Smooth muscle cell (in vitro differentiated cells): ENCODE measurements at regions not wholly inside any gene's neighbourhood (a gene's known extent, or its start where the extent isn't known, plus 50 kb on each side); places are given as distances from the start of the nearest gene placed in this dataset.

Experiments used
- DNase-seq: peaks from one replicate; lab custom pipeline; 2025; ENCODE audit not compliant: unreplicated experiment; lab: John Stamatoyannopoulos, UW
- H2AFZ ChIP-seq: fragments of 200-600 bp; sonication (generic); 2 replicates; pipeline ENCODE4 v1.6.0; 2016; ENCODE audit warnings: antibody characterized with exemption, low read depth, mild to moderate bottlenecking
- H3F3A ChIP-seq: fragments of 200-600 bp; sonication (generic); 2 replicates; pipeline ENCODE4 v1.6.0; 2017; ENCODE audit warnings: antibody characterized with exemption, low read depth
- H3K27ac ChIP-seq: fragments of 200-600 bp; sonication (generic); 2 replicates; pipeline ENCODE4 v1.5.1; 2016; ENCODE audit warnings: low read depth, mild to moderate bottlenecking
- H3K27me3 ChIP-seq: fragments of 200-600 bp; sonication (generic); 2 replicates; pipeline ENCODE4 v1.6.1; 2016; ENCODE audit warnings: low read depth, mild to moderate bottlenecking
- H3K36me3 ChIP-seq: fragments of 200-600 bp; sonication (generic); 2 replicates; pipeline ENCODE4 v1.5.1; 2016; ENCODE audit warnings: low read depth
- H3K4me1 ChIP-seq: fragments of 200-600 bp; sonication (generic); 2 replicates; pipeline ENCODE4 v1.5.1; 2016; ENCODE audit warnings: low read depth
- H3K4me2 ChIP-seq: fragments of 200-600 bp; sonication (generic); 2 replicates; pipeline ENCODE4 v1.6.0; 2016; ENCODE audit warnings: mild to moderate bottlenecking
- H3K4me3 ChIP-seq: fragments of 200-600 bp; sonication (generic); 2 replicates; pipeline ENCODE4 v1.5.1; 2016; ENCODE audit warnings: mild to moderate bottlenecking
- H3K79me2 ChIP-seq: fragments of 200-600 bp; sonication (generic); 2 replicates; pipeline ENCODE4 v1.6.0; 2016; ENCODE audit warnings: low read depth, mild to moderate bottlenecking
- H3K9ac ChIP-seq: fragments of 200-600 bp; sonication (generic); 2 replicates; pipeline ENCODE4 v1.6.0; 2016; ENCODE audit warnings: low read depth
- H3K9me3 ChIP-seq: fragments of 200-600 bp; sonication (generic); replicated peaks from 2 replicates; pipeline ENCODE4 v1.5.1; 2016; ENCODE audit warnings: low read depth
- H4K20me1 ChIP-seq: fragments of 200-600 bp; sonication (generic); 2 replicates; pipeline ENCODE4 v1.6.0; 2016; ENCODE audit warnings: low read depth
- WGBS: methylation state at CpG from one replicate; pipeline ENCODE4 v1.1.7; 2016; ENCODE audit warnings: low lambda C conversion rate; 5-methylcytosine and 5-hydroxymethylcytosine counted together
- TF ChIP-seq, protein P1 (sequence below): fragments of 200-600 bp; sonication (generic); IDR thresholded peaks from 2 replicates; pipeline ENCODE4 v1.5.1; 2017; ENCODE audit warnings: borderline replicate concordance, mild to moderate bottlenecking, antibody characterized with exemption; ENCODE audit not compliant: insufficient read depth, poor library complexity, severe bottlenecking

- Histone ChIP-seq H4K20me1 (no peaks in the 10 kb centered on the region), H3K4me2 (no peak overlapping the region), H3K79me2 (no peaks in the 10 kb centered on the region), H3F3A (no peaks in the 10 kb centered on the region), H3K9me3 (no peaks in the 10 kb centered on the region), H3K4me1 (no peaks in the 10 kb centered on the region), H3K36me3 (no peaks in the 10 kb centered on the region), H3K27me3 (peaks cover 9% of the 10 kb centered on the region), H3K27ac (no peak overlapping the region), H2AFZ (no peak overlapping the region), H3K9ac (no peak overlapping the region), H3K4me3 (no peak overlapping the region)
- DNase-seq = no peak
- TF ChIP-seq, protein P1, sequence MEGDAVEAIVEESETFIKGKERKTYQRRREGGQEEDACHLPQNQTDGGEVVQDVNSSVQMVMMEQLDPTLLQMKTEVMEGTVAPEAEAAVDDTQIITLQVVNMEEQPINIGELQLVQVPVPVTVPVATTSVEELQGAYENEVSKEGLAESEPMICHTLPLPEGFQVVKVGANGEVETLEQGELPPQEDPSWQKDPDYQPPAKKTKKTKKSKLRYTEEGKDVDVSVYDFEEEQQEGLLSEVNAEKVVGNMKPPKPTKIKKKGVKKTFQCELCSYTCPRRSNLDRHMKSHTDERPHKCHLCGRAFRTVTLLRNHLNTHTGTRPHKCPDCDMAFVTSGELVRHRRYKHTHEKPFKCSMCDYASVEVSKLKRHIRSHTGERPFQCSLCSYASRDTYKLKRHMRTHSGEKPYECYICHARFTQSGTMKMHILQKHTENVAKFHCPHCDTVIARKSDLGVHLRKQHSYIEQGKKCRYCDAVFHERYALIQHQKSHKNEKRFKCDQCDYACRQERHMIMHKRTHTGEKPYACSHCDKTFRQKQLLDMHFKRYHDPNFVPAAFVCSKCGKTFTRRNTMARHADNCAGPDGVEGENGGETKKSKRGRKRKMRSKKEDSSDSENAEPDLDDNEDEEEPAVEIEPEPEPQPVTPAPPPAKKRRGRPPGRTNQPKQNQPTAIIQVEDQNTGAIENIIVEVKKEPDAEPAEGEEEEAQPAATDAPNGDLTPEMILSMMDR = no peak
- 94% methylated on average over 13 of the region's 13 CpGs for WGBS
Measured at GRCh38 chr1:5651027-5651410, 341.2 kb downstream of the NPHP4 start.

DNA sequence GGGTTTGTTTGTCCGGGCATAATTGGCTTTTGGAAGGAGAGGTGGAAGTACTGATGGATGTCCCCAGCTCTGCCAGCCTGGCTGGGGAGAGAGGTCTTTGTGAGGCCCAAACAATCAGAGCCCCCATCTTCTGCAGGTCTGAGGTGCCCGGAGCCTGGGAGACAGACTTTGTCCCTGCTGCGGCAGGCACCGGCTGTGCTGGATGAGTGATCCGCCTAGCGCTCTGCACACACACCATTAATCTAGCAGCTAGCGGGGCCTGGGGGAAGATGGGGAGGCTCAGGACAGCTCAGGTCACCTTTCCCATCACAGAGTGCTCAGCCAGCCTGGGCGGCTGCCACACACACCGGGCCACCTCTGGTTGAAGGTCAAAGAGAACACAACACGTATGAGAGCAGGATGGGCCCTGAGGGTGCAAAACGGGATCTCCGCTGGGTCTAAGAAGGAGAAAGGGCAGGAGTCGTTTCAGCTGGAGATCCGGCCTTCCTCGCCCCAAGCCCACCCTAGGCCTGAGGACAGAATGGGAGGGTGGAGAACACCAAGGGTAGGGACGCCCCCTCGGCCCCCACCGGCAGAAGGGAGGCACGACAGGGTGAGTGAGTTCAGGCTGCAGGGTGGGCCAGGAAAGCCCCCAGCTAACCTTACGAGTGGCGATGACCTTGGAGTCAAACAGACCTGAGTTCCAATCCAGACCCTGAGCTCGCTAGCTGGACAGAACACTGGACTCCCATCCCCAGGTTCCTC, 341.8 kb downstream of the NPHP4 start:
- Histone ChIP-seq H3K4me2 (no peak overlapping the region), H3F3A (no peaks in the 10 kb centered on the region), H3K9me3 (no peaks in the 10 kb centered on the region), H3K79me2 (no peaks in the 10 kb centered on the region), H3K36me3 (no peaks in the 10 kb centered on the region), H4K20me1 (no peaks in the 10 kb centered on the region), H3K4me3 (no peak overlapping the region), H3K9ac (no peak overlapping the region), H2AFZ (no peak overlapping the region), H3K4me1 (no peaks in the 10 kb centered on the region), H3K27ac (no peak overlapping the region), H3K27me3 (peaks cover 9% of the 10 kb centered on the region)
- DNase-seq = no peak
- WGBS = 92% methylated on average over 22 of the region's 22 CpGs
- TF ChIP-seq, protein P1 = no peak

GRCh38 chr1:5649795-5650194, 342.4 kb downstream of the NPHP4 start:
- H3K4me1 ChIP-seq = no peaks in the 10 kb centered on the region
- TF ChIP-seq, protein P1 = no peak
- H3K36me3 ChIP-seq = no peaks in the 10 kb centered on the region
- H3K9ac ChIP-seq = no peak overlapping the region
- H3K79me2 ChIP-seq = no peaks in the 10 kb centered on the region
- H3K4me3 ChIP-seq = no peak overlapping the region
- no peak for DNase-seq
- 94% methylated on average over 5 of the region's 5 CpGs for WGBS
- no peak overlapping the region for H2AFZ ChIP-seq
- H3F3A ChIP-seq = no peaks in the 10 kb centered on the region
- no peak overlapping the region for H3K4me2 ChIP-seq
- no peaks in the 10 kb centered on the region for H3K9me3 ChIP-seq
- H4K20me1 ChIP-seq = no peaks in the 10 kb centered on the region
- peaks cover 9% of the 10 kb centered on the region for H3K27me3 ChIP-seq
- no peak overlapping the region for H3K27ac ChIP-seq

DNA sequence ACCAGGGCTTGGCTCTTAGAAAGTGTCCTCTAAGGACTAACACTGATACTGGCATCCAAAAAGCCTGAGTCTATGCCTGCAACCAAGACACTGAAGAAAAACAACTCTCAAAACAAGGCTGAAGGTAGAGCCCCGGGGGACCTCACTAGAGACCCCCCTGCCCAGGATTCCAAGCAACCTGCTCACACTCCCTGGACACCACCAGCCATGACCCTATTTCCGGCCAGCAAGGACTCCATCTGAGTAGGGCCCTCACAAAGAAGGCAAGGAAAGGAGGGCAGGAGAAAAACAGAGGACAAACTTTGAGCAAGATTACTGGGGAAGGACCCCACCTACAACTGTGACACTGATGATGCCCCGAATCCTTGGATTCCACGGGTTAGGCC, 343.1 kb downstream of the NPHP4 start:
- Histone ChIP-seq H3K27ac (no peak overlapping the region), H4K20me1 (no peaks in the 10 kb centered on the region), H3K79me2 (no peaks in the 10 kb centered on the region), H3F3A (no peaks in the 10 kb centered on the region), H3K27me3 (peaks cover 9% of the 10 kb centered on the region), H3K4me2 (no peak overlapping the region), H3K9ac (no peak overlapping the region), H2AFZ (no peak overlapping the region), H3K36me3 (no peaks in the 10 kb centered on the region), H3K9me3 (no peaks in the 10 kb centered on the region), H3K4me3 (no peak overlapping the region), H3K4me1 (no peaks in the 10 kb centered on the region)
- 98% methylated on average over 4 of the region's 4 CpGs for WGBS
- DNase-seq = no peak
- TF ChIP-seq, protein P1 = no peak
